ENCODE measurements at regions not wholly inside any gene's neighbourhood (a gene's known extent, or its start where the extent isn't known, plus 50 kb on each side); places are given as distances from the start of the nearest gene placed in this dataset.

- no peaks in the 10 kb centered on the region for H3K9me3 ChIP-seq (ENCODE audit: control insufficient read depth, low read depth, low read length)
- FAIRE-seq = no peak
- dilution Hi-C loops (cut with MboI; ENCODE audit: extremely low pct_ligation_motif_present, low sequenced_read_pairs) = no loop called here
- TF ChIP-seq, protein P1, sequence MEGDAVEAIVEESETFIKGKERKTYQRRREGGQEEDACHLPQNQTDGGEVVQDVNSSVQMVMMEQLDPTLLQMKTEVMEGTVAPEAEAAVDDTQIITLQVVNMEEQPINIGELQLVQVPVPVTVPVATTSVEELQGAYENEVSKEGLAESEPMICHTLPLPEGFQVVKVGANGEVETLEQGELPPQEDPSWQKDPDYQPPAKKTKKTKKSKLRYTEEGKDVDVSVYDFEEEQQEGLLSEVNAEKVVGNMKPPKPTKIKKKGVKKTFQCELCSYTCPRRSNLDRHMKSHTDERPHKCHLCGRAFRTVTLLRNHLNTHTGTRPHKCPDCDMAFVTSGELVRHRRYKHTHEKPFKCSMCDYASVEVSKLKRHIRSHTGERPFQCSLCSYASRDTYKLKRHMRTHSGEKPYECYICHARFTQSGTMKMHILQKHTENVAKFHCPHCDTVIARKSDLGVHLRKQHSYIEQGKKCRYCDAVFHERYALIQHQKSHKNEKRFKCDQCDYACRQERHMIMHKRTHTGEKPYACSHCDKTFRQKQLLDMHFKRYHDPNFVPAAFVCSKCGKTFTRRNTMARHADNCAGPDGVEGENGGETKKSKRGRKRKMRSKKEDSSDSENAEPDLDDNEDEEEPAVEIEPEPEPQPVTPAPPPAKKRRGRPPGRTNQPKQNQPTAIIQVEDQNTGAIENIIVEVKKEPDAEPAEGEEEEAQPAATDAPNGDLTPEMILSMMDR (optimal IDR thresholded peaks at IDR 0.05 in 1 of 3, IDR thresholded peaks at IDR 0.05 in 1 of 3, conservative IDR thresholded peaks at IDR 0.05 in 1 of 3; ENCODE audit: extremely low read depth in 1 of 3, insufficient read depth in 2 of 3, low read length in 3 of 3) = no peak
- TF ChIP-seq EZH2 (IDR thresholded peaks at IDR 0.05; ENCODE audit: low read length) = no peak
- no peak overlapping the region for H2AFZ ChIP-seq (ENCODE audit: control insufficient read depth, low read length)
- peaks cover 8% of the 10 kb centered on the region for H3K4me1 ChIP-seq (ENCODE audit: control insufficient read depth, extremely low read depth, insufficient read depth, low read length)
- no peaks in the 10 kb centered on the region for H3K79me2 ChIP-seq (ENCODE audit: control insufficient read depth, insufficient read depth, low read length)
- H3K27ac ChIP-seq (ENCODE audit: control insufficient read depth, insufficient read depth, low read length) = no peak overlapping the region
- no peaks in the 10 kb centered on the region for H3K36me3 ChIP-seq (ENCODE audit: control insufficient read depth in 2 of 2, extremely low read depth in 1 of 2, insufficient read depth in 2 of 2, low read length in 2 of 2)
- H3K9ac ChIP-seq (ENCODE audit: control insufficient read depth, extremely low read depth, insufficient read depth, low read length) = no peak overlapping the region
- no peaks in the 10 kb centered on the region for H3K9me1 ChIP-seq (ENCODE audit: control insufficient read depth, extremely low read depth, insufficient read depth, low read length)
- H3K4me2 ChIP-seq (ENCODE audit: control insufficient read depth, extremely low read depth, insufficient read depth, low read depth, low read length) = no peak overlapping the region
- DNase-seq (ENCODE audit: low read depth, low spot score) = no peak
- H3K4me3 ChIP-seq (ENCODE audit: control insufficient read depth in 2 of 3, extremely low read depth in 1 of 3, insufficient read depth in 2 of 3, low read depth in 1 of 3, low read length in 3 of 3) = no peak overlapping the region
- no peaks in the 10 kb centered on the region for H4K20me1 ChIP-seq (ENCODE audit: control insufficient read depth, extremely low read depth, insufficient read depth, low read length)
- H3K27me3 ChIP-seq (ENCODE audit: control insufficient read depth, extremely low read depth, insufficient read depth, low read length) = peaks cover 2% of the 10 kb centered on the region
Observed at GRCh38 chr20:1793821-1794220, 101.4 kb upstream of the SIRPA start.

DNA sequence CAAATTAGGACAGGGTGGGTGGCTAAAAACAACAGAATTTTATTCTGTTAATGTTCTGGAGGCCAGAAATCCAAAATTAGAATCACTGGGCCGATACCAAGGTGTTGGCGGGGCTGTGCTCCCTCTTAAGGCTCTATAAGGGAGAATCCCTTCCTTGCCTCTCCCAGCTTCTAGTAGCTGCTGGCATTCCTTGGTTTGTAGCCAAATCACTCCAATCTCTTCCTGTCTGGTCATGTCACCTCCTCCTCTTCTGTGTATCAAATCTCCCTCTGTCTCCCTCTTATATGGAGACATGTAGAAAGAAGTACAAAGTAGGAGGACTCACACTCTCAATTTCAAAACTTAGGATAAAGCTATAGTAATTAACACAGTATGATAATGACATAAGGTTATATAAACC lies 102.9 kb upstream of the SIRPA start:
- peaks cover 2% of the 10 kb centered on the region for H3K27me3 ChIP-seq (ENCODE audit: control insufficient read depth, extremely low read depth, insufficient read depth, low read length)
- H4K20me1 ChIP-seq (ENCODE audit: control insufficient read depth, extremely low read depth, insufficient read depth, low read length) = no peaks in the 10 kb centered on the region
- no peaks in the 10 kb centered on the region for H3K9me3 ChIP-seq (ENCODE audit: control insufficient read depth, low read depth, low read length)
- TF ChIP-seq, protein P1 (optimal IDR thresholded peaks at IDR 0.05 in 1 of 3, IDR thresholded peaks at IDR 0.05 in 1 of 3, conservative IDR thresholded peaks at IDR 0.05 in 1 of 3; ENCODE audit: extremely low read depth in 1 of 3, insufficient read depth in 2 of 3, low read length in 3 of 3) = peak in 1 of 3 experiments; percentile 16
- TF ChIP-seq EZH2 (IDR thresholded peaks at IDR 0.05; ENCODE audit: low read length) = no peak
- H3K9ac ChIP-seq (ENCODE audit: control insufficient read depth, extremely low read depth, insufficient read depth, low read length) = no peak overlapping the region
- FAIRE-seq = peak; percentile 93
- H3K79me2 ChIP-seq (ENCODE audit: control insufficient read depth, insufficient read depth, low read length) = no peaks in the 10 kb centered on the region
- no peaks in the 10 kb centered on the region for H3K9me1 ChIP-seq (ENCODE audit: control insufficient read depth, extremely low read depth, insufficient read depth, low read length)
- no peak overlapping the region for H3K4me3 ChIP-seq (ENCODE audit: control insufficient read depth in 2 of 3, extremely low read depth in 1 of 3, insufficient read depth in 2 of 3, low read depth in 1 of 3, low read length in 3 of 3)
- no peaks in the 10 kb centered on the region for H3K36me3 ChIP-seq (ENCODE audit: control insufficient read depth in 2 of 2, extremely low read depth in 1 of 2, insufficient read depth in 2 of 2, low read length in 2 of 2)
- dilution Hi-C loops (cut with MboI; ENCODE audit: extremely low pct_ligation_motif_present, low sequenced_read_pairs) = no loop called here
- no peak overlapping the region for H3K27ac ChIP-seq (ENCODE audit: control insufficient read depth, insufficient read depth, low read length)
- peaks cover 8% of the 10 kb centered on the region for H3K4me1 ChIP-seq (ENCODE audit: control insufficient read depth, extremely low read depth, insufficient read depth, low read length)
- peak overlapping the region; percentile 11 for H3K4me2 ChIP-seq (ENCODE audit: control insufficient read depth, extremely low read depth, insufficient read depth, low read depth, low read length)
- no peak for DNase-seq (ENCODE audit: low read depth, low spot score)
- H2AFZ ChIP-seq (ENCODE audit: control insufficient read depth, low read length) = peak overlapping the region; percentile 5
